ENCODE measurements at regions not wholly inside any gene's neighbourhood (a gene's known extent, or its start where the extent isn't known, plus 50 kb on each side); places are given as distances from the start of the nearest gene placed in this dataset.
"Not testable (repeated sequence)": the region's sequence is repeated elsewhere in the genome, so short reads cannot be mapped to it uniquely, and the experiment has no call there.

DNA sequence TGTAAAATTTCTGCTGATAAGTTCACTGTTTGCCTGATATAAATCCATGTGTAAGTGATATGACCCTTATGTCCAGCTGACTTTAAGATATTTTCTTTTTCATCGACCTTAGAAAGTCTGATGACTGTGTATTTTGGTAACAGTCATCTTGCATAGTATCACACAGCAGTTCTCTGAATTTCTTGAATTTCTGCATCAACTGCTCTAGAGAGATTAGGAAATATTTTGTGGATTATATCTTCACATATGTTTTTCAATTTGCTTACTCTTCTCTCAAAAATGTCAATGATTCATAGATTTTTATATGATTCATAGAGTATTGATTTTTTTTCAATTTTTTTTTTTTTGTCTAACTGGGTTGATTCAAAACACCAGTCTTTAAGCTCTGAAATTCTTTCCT lies 945.3 kb downstream of the TRIB2 start:
- DNase-seq (ENCODE audit: low read depth in 2 of 3, low spot score in 2 of 3): no peak

DNA sequence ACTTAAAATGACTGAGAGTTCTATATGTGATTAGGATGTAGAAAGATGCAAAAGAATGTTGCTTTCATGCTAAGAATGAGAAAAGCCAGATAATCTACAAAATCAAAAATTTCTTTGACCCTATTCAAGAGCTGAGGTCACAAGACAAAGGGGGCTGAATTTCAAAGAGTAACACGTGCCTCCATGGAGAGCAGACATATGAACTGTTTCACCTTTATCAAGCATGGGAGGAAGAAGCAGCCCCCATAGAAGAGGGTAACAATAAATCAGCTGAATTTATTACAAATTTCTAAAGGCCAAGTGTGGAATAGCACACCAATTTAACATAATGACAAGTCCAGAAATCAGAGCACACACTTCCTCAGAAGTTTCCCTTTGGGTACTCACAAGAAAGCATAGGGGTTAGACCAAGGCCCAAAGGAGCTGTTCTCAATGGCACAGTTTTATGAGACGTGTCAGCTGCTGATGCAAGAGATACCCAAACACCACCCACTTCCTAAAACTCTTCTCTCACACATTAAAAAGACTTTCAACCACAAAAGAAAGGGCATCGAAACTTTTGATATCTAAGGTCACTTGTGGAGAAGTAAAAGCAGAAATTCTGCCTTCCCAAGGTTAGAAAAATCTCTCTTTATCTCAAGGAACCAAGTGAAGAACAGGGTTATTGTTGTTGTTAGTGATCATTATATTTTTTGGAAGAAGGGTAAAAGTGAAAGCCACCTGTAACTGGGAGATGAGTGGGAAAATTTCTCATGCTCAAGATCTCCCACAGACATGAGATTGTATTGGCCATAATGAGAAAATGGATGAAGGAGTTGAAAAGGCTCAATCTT lies 950.1 kb downstream of the TRIB2 start:
- no peak for DNase-seq (ENCODE audit: low read depth in 2 of 3, low spot score in 2 of 3)

DNA sequence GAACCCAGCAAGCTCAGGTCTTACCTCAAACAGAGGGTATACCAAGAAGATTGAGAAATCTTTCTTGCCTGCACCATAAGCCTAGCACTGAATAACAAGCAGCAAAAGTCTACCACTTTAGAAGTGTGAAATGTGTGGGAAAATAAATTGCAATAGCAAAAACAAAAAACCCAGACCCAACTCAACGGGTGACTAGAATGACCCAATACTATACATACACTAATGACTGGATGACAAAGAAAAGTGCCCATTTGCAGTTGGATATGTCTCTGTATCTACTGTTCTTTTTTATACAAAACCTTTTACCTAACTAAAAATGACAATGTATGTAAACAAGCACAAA lies 950.6 kb downstream of the TRIB2 start:
- no peak for DNase-seq (ENCODE audit: low read depth in 2 of 3, low spot score in 2 of 3)

DNA sequence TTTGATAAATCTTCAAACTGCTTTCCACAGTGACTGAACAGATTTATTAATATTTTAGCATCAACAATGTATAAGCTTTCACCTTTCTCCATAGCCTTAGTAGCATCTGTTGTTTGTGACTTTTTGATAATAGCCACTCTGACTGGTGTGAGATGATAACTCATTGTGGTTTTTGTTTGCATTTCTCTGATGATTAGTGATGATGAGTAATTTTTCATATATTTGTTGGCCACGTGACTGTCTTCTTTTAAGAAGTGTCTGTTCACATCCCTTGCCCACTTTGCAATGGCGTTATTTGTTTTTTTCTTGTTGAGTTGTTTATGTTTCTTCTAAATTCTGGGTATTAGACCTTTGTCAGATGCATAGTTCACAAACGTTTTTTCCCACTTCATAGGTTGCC lies 952.9 kb downstream of the TRIB2 start:
- no peak for DNase-seq (ENCODE audit: low read depth in 2 of 3, low spot score in 2 of 3)

DNA sequence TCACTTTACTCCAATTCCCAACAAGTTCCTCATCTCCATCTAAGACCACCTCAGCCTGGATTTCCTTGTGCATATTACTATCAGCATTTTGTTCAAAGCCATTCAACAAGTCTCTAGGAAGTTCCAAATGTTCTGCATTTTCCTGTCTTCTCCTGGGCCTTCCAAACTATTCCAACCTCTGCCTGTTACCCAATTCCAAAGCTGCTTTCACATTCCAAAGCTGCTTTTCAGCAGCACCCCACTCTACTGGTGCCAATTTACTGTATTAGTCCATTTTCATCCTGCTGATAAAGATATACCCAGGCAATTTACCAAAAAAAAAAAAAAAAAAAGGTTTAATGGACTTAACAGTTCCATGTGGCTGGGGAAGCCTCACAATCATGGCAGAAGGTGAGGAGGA lies 957.1 kb downstream of the TRIB2 start:
- not testable (repeated sequence) for DNase-seq (ENCODE audit: low read depth in 2 of 3, low spot score in 2 of 3)

DNA sequence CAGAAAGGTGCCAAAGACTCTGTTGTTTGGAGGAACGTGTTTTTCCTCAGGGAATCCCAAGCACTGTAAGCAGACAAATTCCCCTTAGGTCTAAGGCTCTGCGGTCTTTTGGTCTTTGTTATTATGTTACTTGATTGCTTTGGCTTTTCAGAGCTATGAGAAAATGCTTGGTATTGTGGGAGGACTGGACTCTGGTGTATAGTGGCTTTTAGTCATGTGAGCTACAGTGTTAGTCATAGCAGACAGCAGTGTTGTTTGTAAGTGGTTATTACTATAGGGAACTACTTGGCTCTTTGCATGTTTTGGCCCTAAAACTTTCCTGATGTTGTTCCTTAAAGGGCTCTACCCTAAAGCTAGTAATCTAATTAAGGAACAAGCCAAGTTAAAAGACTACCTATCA lies 956.2 kb upstream of the LRATD1 start:
- no peak for DNase-seq (ENCODE audit: low read depth in 2 of 3, low spot score in 2 of 3)

DNA sequence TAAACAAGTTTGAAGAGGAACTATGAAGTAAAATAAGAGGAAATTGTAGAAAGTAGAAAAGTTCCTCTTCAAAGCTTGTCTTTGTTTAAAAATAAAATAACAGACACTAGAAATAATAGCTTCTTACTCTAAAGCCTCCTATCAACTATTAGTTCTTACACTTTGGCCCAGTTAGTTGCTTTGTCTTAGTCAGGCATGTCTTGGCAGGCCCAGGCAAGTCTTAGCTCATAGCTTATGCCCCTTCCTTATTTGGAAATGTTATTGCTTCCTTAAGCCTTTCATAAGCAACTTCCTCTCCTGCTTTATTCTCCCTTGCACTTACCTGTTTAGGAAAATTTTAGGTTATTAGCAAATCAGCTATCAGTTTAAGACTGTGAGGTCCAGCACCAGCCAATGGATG lies 950.6 kb upstream of the LRATD1 start:
- DNase-seq (ENCODE audit: low read depth in 2 of 3, low spot score in 2 of 3): no peak

DNA sequence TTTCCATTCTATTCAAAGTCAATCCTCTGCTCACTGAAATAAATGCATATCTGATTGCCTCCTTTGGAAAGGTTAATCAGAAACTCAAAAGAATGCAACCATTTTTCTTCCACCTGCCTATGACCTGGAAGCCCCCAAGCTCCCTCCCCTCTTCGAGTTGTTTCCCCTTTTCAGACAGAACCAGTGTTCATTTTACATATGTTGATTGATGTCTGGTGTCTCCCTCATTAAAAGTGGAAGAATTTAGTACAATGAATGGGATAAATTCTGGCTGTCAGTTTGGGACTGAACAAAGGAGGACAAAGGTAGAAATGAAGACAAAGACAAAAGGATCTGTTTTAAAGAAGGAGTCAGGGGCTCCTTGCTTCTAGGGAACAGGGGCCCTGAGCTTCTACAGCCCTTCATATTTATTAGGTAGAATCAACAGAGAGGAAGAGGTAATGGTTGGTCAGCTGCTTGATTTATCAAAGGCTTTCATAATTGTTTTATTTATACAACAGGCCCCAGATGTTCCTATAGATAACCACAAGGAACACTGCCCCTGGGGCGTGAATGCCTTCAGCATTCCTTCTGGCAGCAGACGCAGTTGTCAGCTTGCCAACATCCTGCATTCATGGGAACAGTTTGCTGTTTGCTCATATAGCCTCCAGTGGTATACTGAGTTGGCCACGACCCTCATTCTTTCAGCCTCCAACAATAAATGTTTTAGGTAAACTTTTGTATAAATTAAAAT lies 949.8 kb upstream of the LRATD1 start:
- DNase-seq (ENCODE audit: low read depth in 2 of 3, low spot score in 2 of 3): no peak

DNA sequence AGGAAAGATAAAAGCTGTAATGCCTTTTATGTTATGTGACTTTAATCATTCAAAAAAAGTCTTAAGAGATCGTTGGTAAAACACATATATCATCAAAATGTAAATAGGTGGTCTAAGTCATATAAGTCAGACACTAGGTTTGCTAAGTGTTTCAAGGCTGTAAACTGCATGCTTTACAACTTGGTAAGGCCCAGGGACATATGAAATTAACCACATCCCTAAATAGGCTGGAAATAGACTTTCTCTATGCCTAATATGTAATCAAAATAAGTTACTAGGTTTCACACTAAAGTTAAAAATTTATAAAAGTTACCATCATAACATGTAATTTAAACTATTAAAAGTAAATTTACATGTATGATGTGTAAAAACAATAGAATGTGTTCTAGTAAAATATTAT lies 946.3 kb upstream of the LRATD1 start:
- no peak for DNase-seq (ENCODE audit: low read depth in 2 of 3, low spot score in 2 of 3)

DNA sequence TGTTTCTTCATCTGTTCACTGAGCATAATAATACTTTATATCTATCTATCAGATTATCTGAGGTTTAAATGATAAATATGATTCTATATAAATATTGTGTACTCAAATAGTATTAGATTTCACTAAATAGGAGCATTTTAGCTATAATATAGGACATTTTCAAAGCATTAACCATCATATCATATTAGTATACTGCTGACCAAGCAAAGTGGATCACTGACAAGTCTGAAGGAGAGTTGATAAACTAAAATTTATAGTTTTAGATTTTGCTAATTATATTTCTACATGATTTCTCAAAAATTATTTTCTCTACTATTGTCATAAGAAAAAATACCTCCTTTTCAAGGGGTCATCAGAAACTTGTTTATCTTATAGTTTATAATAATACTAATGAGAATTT lies 937.8 kb upstream of the LRATD1 start:
- no peak for DNase-seq (ENCODE audit: low read depth in 2 of 3, low spot score in 2 of 3)

DNA sequence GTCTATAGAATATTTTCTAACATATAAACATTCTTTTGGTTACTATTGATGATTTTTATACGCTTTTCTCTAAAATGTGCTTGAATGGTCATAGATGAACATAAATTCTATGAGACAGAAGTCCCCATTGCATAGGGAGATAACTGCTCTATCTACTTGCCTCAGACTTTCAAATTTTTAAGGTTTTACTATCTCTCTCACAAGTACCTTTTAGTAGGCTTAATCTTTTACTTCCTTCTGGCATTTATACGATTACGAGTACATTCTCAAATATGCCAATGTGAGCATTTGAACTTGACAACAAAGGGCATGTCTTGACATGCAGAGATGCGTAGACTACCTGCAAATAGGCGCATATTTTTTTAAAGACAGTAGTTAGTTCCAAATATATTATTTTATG lies 935.9 kb upstream of the LRATD1 start:
- no peak for DNase-seq (ENCODE audit: low read depth in 2 of 3, low spot score in 2 of 3)

DNA sequence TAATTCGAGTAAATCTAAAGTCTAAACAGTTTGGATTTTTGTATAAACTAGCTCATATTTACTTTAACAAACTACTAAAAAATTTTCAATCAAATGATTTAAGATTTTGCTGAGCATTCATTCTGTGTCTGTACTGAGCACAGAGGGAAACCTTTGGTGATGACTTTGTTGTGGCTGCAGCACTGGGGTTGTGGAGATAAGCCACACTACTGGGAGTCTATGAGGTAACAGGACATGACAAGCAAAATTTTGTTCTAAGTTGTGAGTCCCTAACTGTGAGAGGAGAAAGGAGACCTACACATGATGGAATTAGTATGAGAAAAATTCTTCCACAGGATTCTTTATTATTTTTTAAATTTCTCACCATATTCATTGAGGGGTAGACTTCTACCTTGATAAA lies 933.7 kb upstream of the LRATD1 start:
- DNase-seq (ENCODE audit: low read depth in 2 of 3, low spot score in 2 of 3): no peak

DNA sequence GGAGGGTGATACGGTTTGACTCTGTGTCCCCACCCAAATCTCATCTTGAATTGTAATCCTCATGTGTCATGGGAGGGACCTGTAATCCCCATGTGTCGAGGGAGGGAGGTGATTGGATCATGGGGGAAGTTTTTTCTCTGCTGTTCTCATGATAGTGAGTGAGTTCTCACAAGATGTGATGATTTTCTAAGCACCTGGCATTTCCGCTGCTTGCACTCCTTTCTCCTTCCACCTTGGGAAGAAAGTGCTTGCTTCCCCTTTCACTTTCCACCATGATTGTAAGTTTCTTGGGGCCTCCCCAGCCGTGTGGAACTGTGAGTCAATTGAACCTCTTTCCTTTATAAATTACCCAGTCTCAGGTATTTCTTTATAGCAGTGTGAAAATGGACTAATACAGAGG lies 932.6 kb upstream of the LRATD1 start:
- not testable (repeated sequence) for DNase-seq (ENCODE audit: low read depth in 2 of 3, low spot score in 2 of 3)

DNA sequence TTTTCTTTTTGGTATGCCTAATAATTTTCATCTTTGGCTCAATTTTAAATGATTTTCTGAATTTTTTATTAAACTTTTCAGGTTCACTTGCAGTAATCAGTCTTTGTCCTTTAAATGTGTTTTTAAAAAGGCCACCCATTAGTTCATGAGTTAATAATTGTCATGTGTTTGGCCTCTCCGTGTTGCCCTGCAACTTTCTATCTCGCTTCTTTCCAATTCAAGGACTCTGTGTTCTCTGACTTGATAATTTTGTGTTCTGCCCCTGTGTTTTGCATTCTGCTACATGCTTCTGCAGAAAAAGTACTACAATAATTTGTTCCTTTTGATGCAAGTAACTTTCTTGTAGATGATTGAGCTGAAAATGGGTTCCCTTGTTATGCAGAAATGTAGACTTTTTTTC lies 921.4 kb upstream of the LRATD1 start:
- DNase-seq (ENCODE audit: low read depth in 2 of 3, low spot score in 2 of 3): no peak

DNA sequence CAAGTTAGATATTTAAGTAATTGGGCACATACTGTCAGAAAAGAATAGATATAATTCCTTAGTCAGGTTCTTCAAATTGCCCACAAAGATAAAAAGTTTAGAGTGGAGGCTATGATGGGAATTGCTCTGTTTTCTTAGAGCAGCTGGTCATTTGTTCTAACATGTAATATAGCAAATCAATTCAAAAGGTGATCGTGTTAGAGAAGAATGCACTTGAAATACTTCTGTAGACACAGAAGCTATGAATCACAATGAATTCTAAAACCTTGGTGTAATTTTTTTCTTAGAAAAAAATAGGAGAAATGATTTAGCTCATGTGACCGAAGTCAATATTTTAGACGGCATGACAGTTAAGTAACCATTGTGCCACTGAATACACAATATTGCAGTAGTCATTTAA lies 918.1 kb upstream of the LRATD1 start:
- DNase-seq (ENCODE audit: low read depth in 2 of 3, low spot score in 2 of 3): no peak

DNA sequence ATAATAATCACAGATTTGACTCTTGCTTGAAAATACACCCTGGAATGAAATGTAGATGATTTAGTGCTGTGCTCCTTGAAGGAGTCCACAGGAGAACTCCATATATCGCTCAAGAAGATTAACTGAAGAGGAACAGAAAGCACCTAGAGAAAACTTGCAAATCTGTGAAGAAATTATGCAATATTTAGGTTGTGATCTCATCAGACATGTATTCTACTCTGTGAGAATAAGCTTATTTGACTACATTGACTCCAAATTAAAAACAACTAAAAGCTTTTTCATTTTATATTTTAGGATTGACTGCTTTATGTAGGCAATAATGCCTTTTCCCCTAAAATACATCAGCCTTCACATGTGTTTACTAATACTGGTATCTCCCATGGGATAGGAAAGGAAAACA lies 906.6 kb upstream of the LRATD1 start:
- no peak for DNase-seq (ENCODE audit: low read depth in 2 of 3, low spot score in 2 of 3)

DNA sequence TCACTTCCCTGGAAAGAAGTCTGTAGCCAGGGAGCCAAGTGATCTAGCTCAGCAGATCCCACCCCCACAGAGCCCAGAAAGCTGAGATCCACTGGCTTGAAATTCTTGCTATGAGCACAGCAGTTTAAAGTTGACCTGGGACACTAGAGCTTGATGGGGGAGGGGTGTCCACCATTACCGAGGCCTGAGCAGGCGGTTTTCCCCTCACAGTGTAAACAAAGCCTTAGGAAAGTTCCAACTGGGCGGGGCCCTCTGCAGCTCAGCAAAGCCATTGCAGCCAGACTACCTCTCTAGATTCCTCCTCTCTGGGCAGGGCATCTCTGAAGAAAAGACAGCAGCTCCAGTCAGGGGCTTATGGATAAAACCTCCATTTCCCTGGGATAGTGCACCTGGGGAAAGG lies 887.2 kb upstream of the LRATD1 start:
- DNase-seq (ENCODE audit: low read depth in 2 of 3, low spot score in 2 of 3): no peak

DNA sequence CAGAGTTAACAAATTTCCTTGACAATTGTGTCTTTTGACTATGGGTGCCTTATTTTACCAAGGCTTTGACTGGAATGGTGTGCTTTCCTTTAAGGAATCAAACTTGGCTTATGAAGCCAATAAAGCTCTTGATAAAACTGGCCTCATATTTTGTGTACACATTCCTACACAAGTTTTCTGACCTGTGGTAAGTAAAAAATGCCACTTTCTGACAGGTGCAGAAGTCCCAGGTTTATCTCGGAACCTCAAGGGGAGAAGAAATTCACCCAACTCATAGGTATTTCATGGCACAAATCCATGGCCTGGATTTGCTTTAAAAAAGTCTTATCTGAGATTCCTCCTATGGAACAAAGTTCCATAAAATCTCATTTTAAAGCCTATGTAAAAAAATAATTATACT lies 880.6 kb upstream of the LRATD1 start:
- no peak for DNase-seq (ENCODE audit: low read depth in 2 of 3, low spot score in 2 of 3)

DNA sequence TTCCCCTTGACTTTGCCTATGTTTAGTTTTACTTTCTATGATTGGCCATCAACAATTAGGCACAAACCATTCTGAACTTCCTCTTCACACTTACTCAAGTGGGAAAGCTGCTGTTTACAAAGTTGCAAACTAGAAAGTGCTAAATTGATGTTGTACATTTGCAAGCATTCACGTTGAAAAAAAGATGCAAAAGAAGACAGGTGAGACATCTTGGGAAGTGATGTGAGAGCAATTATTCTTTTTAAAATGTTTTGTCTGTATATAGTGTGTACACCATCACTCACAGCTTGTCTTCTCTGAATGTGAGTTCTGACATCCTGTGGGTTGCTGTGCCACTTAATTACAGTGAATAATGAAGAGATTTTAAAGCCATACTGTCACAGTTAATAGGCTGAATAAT lies 874.1 kb upstream of the LRATD1 start:
- DNase-seq (ENCODE audit: low read depth in 2 of 3, low spot score in 2 of 3): no peak

DNA sequence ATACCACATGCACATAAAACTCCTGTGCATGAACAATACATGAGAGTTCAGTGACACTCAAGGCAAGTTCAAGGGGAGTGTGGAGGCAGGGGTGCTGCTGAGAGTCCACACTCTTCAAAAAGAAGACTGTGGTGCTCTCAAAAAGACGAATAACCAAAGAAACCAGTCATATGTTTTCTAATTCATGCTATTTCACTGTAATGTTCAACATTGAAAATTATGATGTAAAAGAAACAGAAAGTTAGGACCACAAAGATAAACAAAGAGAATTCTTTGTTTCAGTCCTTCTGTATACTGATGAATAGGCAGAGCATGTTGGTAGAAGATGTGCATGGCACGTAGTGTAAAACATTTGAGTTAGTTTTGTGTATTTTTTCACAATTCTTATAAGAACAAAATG lies 864.2 kb upstream of the LRATD1 start:
- no peak for DNase-seq (ENCODE audit: low read depth in 2 of 3, low spot score in 2 of 3)

DNA sequence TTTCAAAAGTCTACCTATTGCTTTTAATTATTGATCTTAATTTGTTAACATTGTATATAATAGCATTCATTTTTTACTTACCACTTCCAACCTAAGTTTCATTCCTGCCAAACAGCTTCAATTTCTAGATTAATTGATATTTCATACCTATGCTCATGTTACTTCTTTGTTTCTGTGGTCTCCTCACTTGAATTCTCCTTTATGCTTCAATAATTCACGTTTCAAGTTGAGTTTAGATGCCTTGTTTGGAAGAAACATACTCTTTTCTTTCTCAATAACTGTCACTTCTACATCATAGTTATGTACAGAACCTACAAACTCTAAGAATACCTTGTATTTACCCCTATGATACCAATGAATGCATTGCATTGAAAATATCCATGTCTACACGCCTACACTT lies 862.2 kb upstream of the LRATD1 start:
- no peak for DNase-seq (ENCODE audit: low read depth in 2 of 3, low spot score in 2 of 3)

DNA sequence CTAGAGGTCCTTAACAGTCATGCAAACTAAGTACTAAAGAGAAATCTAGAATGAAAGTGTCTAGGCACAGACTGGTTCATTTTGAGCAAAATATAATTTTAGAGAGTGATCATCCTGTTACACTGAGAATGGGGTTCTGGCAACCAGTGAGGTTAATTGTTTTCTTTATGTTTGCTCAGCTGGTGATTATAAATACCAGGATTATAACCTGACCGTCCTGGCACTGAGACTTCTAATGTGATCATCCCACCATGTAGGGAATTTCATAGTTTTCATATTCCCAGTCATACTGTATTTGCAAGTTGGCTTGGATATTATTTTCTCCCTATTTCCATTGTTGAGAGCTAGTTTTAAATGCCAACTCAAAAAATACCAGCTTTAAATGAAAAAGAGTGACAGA lies 852.5 kb upstream of the LRATD1 start:
- DNase-seq (ENCODE audit: low read depth in 2 of 3, low spot score in 2 of 3): no peak

DNA sequence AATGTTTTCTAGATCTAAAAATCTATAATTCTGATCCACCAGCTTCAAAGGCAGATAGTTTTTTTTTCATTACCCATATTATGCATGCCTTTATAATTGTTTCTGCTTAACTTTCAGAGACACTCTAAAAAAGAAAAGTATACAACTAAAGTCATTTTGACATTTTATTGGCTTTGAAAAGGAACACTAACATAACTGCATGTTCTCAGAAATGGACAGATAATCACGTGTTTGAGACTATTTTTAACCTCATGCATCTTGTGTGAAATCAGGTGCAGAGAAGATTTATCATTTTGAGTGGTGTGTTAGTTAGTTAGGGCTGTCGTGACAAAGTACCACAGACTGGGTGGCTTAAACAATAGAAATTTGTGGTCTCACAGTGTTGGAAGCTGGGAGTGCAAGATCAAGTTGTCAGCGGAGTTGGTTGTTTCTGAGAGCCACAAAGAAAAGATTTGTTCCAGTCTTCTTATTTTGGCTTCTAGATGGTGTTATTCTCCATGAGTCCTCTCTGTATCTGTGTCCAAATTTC lies 841.4 kb upstream of the LRATD1 start:
- DNase-seq (ENCODE audit: low read depth in 2 of 3, low spot score in 2 of 3): no peak
